Activated CD4-positive, alpha-beta T cell treated with anti-CD3 and anti-CD28 coated beads for 36 hours (primary cell): ENCODE measurements at regions not wholly inside any gene's neighbourhood (a gene's known extent, or its start where the extent isn't known, plus 50 kb on each side); places are given as distances from the start of the nearest gene placed in this dataset.
"Not testable (repeated sequence)": the region's sequence is repeated elsewhere in the genome, so short reads cannot be mapped to it uniquely, and the experiment has no call there.

Source experiments
- ATAC-seq: fragments of 200-7000 bp; cut with Tn5 transposase; one replicate; pipeline ENCODE4 v1.10.0; 2021; ENCODE audit warnings: mild to moderate bottlenecking, moderate library complexity
- CTCF ChIA-PET: fragments of 350-600 bp; sonication (Branson Sonifier 250); formaldehyde crosslinking; loops from one replicate; lab custom pipeline; 2021; ENCODE audit warnings: antibody characterized with exemption; lab: Charles Lee
- POLR2A ChIA-PET: fragments of 350-600 bp; sonication (Branson Sonifier 250); formaldehyde crosslinking; loops from one replicate; lab custom pipeline; 2021; ENCODE audit warnings: antibody characterized with exemption, inconsistent platforms; lab: Charles Lee
- DNase-seq: peaks from one replicate; pipeline ENCODE4 v3.0.0-alpha.2; 2020
- H3K27ac Mint-ChIP-seq: one replicate; pipeline ENCODE4 v1.8.0; 2021; ENCODE audit warnings: mixed read lengths
- H3K27me3 Mint-ChIP-seq: one replicate; pipeline ENCODE4 v1.8.0; 2021; ENCODE audit warnings: mixed read lengths
- H3K36me3 Mint-ChIP-seq: one replicate; pipeline ENCODE4 v1.8.0; 2021; ENCODE audit warnings: low read depth, mixed read lengths
- H3K4me1 Mint-ChIP-seq: one replicate; pipeline ENCODE4 v1.8.0; 2021; ENCODE audit warnings: mixed read lengths
- H3K4me3 Mint-ChIP-seq: one replicate; pipeline ENCODE4 v1.8.0; 2021; ENCODE audit warnings: mild to moderate bottlenecking, moderate library complexity, mixed read lengths
- H3K9me3 Mint-ChIP-seq: one replicate; pipeline ENCODE4 v1.8.0; 2021; ENCODE audit warnings: low read depth, mixed read lengths
- intact Hi-C, 2 experiments: fragments of 100-400 bp; cut with DNase I in 1 of 2; cut with micrococcal nuclease in 1 of 2; formaldehyde crosslinking; loops; one replicate each; pipeline versions ENCODE4 v1.14.2 to v1.15.1; 2022 to 2024; cut with DNase I, micrococcal nuclease

GRCh38 chr4:72706684-72707083 lies 137.7 kb upstream of the ADAMTS3 start:
- no peaks in the 10 kb centered on the region for H3K36me3 Mint-ChIP-seq
- ATAC-seq (no peak), DNase-seq (no peak)
- H3K4me3 Mint-ChIP-seq: no peak overlapping the region
- H3K4me1 Mint-ChIP-seq: no peaks in the 10 kb centered on the region
- intact Hi-C loops: loop anchor here in 1 of 2 experiments (10.0 kb wide), 2 partner anchors 178 to 948 kb away; no protein-coding TSS in a partner anchor
- H3K27me3 Mint-ChIP-seq: peaks cover 4% of the 10 kb centered on the region
- POLR2A ChIA-PET: no interaction called here
- H3K27ac Mint-ChIP-seq: no peak overlapping the region
- CTCF ChIA-PET: interaction anchor here (0.9 kb wide), 1 partner anchor 316 kb away, joined by 3 read pairs; no protein-coding TSS in a partner anchor
- no peaks in the 10 kb centered on the region for H3K9me3 Mint-ChIP-seq

DNA sequence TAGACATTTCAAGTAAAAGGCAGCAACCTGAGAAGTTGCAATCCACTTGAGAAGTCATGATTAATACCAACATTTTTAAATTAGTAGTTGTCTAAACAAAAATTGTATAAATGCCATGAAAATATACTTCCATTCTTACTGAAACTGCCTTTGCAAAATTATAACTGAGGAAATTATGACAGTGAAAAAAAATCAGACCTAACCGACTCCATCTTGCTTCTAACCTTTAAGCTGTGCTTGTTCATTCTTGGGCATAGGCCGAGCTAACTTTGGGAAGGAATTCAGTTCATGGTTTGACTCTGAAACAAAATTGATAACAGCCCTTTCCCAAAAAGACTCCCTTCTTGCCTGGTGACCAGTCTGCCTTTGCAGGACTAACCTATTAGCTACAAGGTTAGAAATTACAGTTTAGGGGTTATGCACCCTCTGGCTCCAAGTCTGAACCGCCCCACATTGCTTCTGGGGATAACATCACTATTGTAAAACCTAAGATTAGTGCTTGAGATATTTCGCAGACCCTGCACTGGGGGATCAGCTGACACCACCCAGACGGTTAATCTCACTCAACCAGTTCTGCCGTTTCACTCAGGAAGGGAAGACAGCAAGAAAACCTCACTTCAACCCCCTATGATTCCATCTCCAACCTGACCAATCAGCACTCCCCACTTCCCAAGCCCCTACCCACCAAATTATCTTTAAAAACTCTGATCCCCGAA lies 136.1 kb upstream of the ADAMTS3 start:
- H3K9me3 Mint-ChIP-seq, ATAC-seq, H3K4me3 Mint-ChIP-seq, H3K27ac Mint-ChIP-seq, POLR2A ChIA-PET, H3K27me3 Mint-ChIP-seq, DNase-seq, H3K4me1 Mint-ChIP-seq, H3K36me3 Mint-ChIP-seq: not testable (repeated sequence)
- intact Hi-C loops: loop anchor here in 1 of 2 experiments (5.0 to 10.0 kb wide), 4 partner anchors 180 to 950 kb away; partner anchors contain the start of gene ANKRD17
- CTCF ChIA-PET: interaction anchor here (0.6 kb wide), 1 partner anchor 298 kb away, joined by 4 read pairs; no protein-coding TSS in a partner anchor

DNA sequence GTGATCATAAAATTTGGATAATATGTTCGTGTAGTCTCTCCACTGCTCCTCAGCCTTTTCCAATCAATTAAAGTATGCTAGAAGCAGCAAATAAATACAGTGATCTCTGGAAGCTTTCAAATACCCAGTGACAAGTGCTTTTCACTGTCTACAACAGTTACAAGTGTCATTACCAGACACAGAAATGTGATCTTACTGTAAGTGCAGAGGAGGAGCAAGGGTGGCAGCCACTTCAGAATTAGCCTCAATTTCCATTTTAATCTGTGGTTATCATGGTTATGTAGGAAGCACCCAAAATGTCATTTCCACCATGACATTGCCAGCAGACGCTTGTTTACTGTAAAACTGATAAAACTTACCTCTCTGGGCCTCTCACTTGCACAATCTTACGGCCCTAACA lies 133.9 kb upstream of the ADAMTS3 start:
- CTCF ChIA-PET: interaction anchor here (0.6 to 2.5 kb wide), 7 partner anchors 14 to 320 kb away, joined by 3 to 6 read pairs (median 5); no protein-coding TSS in a partner anchor
- ATAC-seq (no peak), DNase-seq (no peak)
- POLR2A ChIA-PET: no interaction called here
- Mint-ChIP-seq H3K27ac (no peak overlapping the region), H3K9me3 (no peaks in the 10 kb centered on the region), H3K4me3 (no peak overlapping the region), H3K4me1 (no peaks in the 10 kb centered on the region), H3K36me3 (no peaks in the 10 kb centered on the region), H3K27me3 (peaks cover 4% of the 10 kb centered on the region)
- intact Hi-C loops: loop anchor here (1.0 to 10.0 kb wide), 6 partner anchors 182 to 952 kb away; partner anchors contain the start of gene ANKRD17 (in 1 of the 2)

DNA sequence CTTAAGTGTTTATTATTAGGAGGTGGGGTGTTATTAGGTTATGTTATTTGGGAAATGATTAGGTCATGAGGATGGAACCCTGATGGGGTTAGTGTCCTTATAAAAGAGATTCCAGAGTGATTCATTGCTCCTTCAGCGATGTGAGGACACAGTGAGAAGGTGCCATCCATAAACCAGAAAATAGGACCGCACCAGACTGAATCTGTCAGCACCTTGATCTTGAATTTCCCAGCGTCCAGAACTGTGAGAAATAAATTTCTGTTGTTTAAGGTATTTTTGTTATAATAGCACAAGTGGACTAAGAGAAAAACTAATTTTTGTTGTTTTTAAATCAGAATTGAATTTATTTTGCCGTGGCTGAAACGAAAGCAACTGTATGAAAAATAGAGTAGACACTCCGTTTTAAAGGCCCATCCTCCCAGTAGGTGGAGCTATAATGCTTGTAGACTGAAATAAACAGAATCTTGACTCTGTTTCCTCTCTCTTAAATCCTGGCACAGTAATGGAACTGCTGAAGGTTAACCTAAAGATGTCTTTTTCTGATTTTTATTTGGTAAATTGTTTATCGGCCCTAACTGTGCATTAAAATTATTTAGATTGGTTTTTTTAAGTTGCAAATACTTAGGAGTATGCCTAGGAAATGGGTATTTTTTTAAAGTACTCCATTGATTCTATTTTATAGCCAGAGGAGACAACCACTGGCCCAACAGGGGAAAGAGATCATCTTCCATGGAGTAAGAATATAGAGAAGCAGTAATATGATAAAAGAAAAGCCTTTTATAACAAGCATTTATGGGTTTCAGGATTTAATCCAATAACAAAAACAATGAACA lies 133.2 kb upstream of the ADAMTS3 start:
- ChIA-PET CTCF (interaction anchor here (0.6 to 2.5 kb wide), 7 partner anchors 14 to 321 kb away, joined by 3 to 6 read pairs (median 5); no protein-coding TSS in a partner anchor), POLR2A (no interaction called here)
- no peaks in the 10 kb centered on the region for H3K36me3 Mint-ChIP-seq
- H3K9me3 Mint-ChIP-seq: no peaks in the 10 kb centered on the region
- peak; percentile 44 for DNase-seq
- intact Hi-C loops: loop anchor here (1.0 to 10.0 kb wide), 6 partner anchors 183 to 953 kb away; partner anchors contain the start of gene ANKRD17 (in 1 of the 2)
- H3K27ac Mint-ChIP-seq: no peak overlapping the region
- no peaks in the 10 kb centered on the region for H3K4me1 Mint-ChIP-seq
- peak overlapping the region; percentile 69 for H3K4me3 Mint-ChIP-seq
- peaks cover 4% of the 10 kb centered on the region for H3K27me3 Mint-ChIP-seq
- peak; percentile 68 for ATAC-seq

DNA sequence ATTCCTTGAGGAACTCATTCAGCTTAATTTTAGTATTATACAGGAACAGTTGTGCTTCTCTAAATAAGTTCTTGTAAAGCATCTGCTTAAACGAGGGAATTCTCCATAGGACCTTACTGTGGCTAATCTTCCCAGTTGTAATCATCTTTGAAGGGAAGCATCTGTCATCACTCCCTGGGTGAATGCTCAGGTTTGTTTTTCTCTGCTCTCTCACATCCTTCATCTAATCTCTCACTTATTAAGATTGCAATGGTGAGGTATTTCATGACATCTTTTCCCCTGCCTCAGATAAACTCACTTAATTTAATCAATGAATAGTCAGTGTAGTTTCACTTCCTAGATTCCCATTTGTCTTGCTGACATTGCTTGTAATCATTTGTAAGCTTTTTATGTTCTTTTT lies 121.8 kb upstream of the ADAMTS3 start:
- intact Hi-C loops: no loop called here
- Mint-ChIP-seq H3K4me3 (no peak overlapping the region), H3K4me1 (no peaks in the 10 kb centered on the region), H3K27me3 (no peaks in the 10 kb centered on the region), H3K36me3 (no peaks in the 10 kb centered on the region), H3K9me3 (no peaks in the 10 kb centered on the region), H3K27ac (no peak overlapping the region)
- no peak for DNase-seq
- no peak for ATAC-seq
- CTCF ChIA-PET: interaction anchor here (1.0 kb wide), 1 partner anchor 9 kb away, joined by 3 read pairs; no protein-coding TSS in a partner anchor
- POLR2A ChIA-PET: no interaction called here

DNA sequence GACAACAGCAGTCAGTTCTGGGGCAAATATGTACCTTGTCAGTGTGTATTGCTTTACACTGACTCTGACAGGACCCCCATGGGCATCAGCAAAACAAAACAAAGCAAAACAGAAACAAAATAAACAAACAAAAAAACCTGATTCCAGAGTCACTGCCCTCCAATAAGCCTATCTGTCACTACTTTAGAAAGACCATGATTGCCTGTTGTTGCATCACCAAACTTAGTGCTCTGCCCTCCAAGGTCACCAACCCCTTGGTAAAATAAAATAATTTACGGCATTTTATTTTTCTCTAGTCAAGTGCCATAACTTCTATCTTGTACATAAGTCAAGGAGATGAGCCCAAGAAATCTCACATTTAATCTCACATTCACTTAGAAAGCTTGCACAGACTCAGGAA lies 120.9 kb upstream of the ADAMTS3 start:
- Mint-ChIP-seq H3K9me3 (no peaks in the 10 kb centered on the region), H3K27ac (no peak overlapping the region), H3K36me3 (no peaks in the 10 kb centered on the region), H3K27me3 (no peaks in the 10 kb centered on the region), H3K4me1 (no peaks in the 10 kb centered on the region), H3K4me3 (no peak overlapping the region)
- intact Hi-C loops: no loop called here
- no peak for ATAC-seq
- ChIA-PET CTCF (interaction anchor here (0.7 to 1.0 kb wide), 2 partner anchors 10 to 281 kb away, joined by 3 read pairs; no protein-coding TSS in a partner anchor), POLR2A (no interaction called here)
- no peak for DNase-seq

GRCh38 chr4:72686390-72686789 lies 117.4 kb upstream of the ADAMTS3 start:
- H3K4me1 Mint-ChIP-seq, H3K4me3 Mint-ChIP-seq, POLR2A ChIA-PET, H3K27me3 Mint-ChIP-seq, H3K36me3 Mint-ChIP-seq, CTCF ChIA-PET, H3K27ac Mint-ChIP-seq, intact Hi-C loops, DNase-seq, H3K9me3 Mint-ChIP-seq, ATAC-seq: not testable (repeated sequence)

GRCh38 chr4:72679666-72680065 lies 110.6 kb upstream of the ADAMTS3 start:
- no peak overlapping the region for H3K27ac Mint-ChIP-seq
- H3K4me1 Mint-ChIP-seq: no peaks in the 10 kb centered on the region
- DNase-seq: no peak
- ChIA-PET CTCF (no interaction called here), POLR2A (no interaction called here)
- H3K4me3 Mint-ChIP-seq: no peak overlapping the region
- intact Hi-C loops: no loop called here
- ATAC-seq: no peak
- H3K9me3 Mint-ChIP-seq: no peaks in the 10 kb centered on the region
- H3K27me3 Mint-ChIP-seq: peaks cover 8% of the 10 kb centered on the region
- no peaks in the 10 kb centered on the region for H3K36me3 Mint-ChIP-seq

GRCh38 chr4:72677886-72678285 lies 108.9 kb upstream of the ADAMTS3 start:
- ChIA-PET CTCF (interaction anchor here (0.7 kb wide), 1 partner anchor 376 kb away, joined by 3 read pairs; no protein-coding TSS in a partner anchor), POLR2A (no interaction called here)
- peaks cover 14% of the 10 kb centered on the region for H3K27me3 Mint-ChIP-seq
- intact Hi-C loops: no loop called here
- H3K36me3 Mint-ChIP-seq: no peaks in the 10 kb centered on the region
- H3K9me3 Mint-ChIP-seq: no peaks in the 10 kb centered on the region
- no peak overlapping the region for H3K27ac Mint-ChIP-seq
- no peak overlapping the region for H3K4me3 Mint-ChIP-seq
- H3K4me1 Mint-ChIP-seq: no peaks in the 10 kb centered on the region
- no peak for DNase-seq
- no peak for ATAC-seq

- H3K27me3 Mint-ChIP-seq: peaks cover 16% of the 10 kb centered on the region
- H3K4me3 Mint-ChIP-seq: no peak overlapping the region
- POLR2A ChIA-PET: no interaction called here
- CTCF ChIA-PET: no interaction called here
- ATAC-seq (no peak), DNase-seq (no peak)
- no peak overlapping the region for H3K27ac Mint-ChIP-seq
- intact Hi-C loops: no loop called here
- H3K36me3 Mint-ChIP-seq: no peaks in the 10 kb centered on the region
- H3K9me3 Mint-ChIP-seq: no peaks in the 10 kb centered on the region
- H3K4me1 Mint-ChIP-seq: no peaks in the 10 kb centered on the region
Observed at GRCh38 chr4:72677265-72677664, 108.2 kb upstream of the ADAMTS3 start.

- CTCF ChIA-PET: no interaction called here
- H3K9me3 Mint-ChIP-seq: no peaks in the 10 kb centered on the region
- intact Hi-C loops: no loop called here
- DNase-seq (no peak), ATAC-seq (no peak)
- no peaks in the 10 kb centered on the region for H3K36me3 Mint-ChIP-seq
- no peaks in the 10 kb centered on the region for H3K4me1 Mint-ChIP-seq
- POLR2A ChIA-PET: no interaction called here
- H3K27me3 Mint-ChIP-seq: peaks cover 10% of the 10 kb centered on the region
- H3K27ac Mint-ChIP-seq: no peak overlapping the region
- no peak overlapping the region for H3K4me3 Mint-ChIP-seq
Observed at GRCh38 chr4:72671980-72672379, 103.0 kb upstream of the ADAMTS3 start.
